Osteocyte (in vitro differentiated cells): ENCODE measurements at regions not wholly inside any gene's neighbourhood (a gene's known extent, or its start where the extent isn't known, plus 50 kb on each side); places are given as distances from the start of the nearest gene placed in this dataset.

Experiments used
- DNase-seq: peaks from one replicate; pipeline ENCODE4 v3.0.0; 2021; ENCODE audit warnings: mixed read lengths; ENCODE audit not compliant: unreplicated experiment; ENCODE audit errors: extremely low spot score
- H3K27ac Mint-ChIP-seq: one replicate; pipeline ENCODE4 v1.8.0; 2021; ENCODE audit warnings: mild to moderate bottlenecking, mixed read lengths; ENCODE audit not compliant: unreplicated experiment
- H3K27me3 Mint-ChIP-seq: one replicate; pipeline ENCODE4 v1.8.0; 2021; ENCODE audit warnings: mixed read lengths; ENCODE audit not compliant: unreplicated experiment
- H3K36me3 Mint-ChIP-seq: one replicate; pipeline ENCODE4 v1.8.0; 2021; ENCODE audit warnings: mixed read lengths; ENCODE audit not compliant: unreplicated experiment
- H3K4me1 Mint-ChIP-seq: one replicate; pipeline ENCODE4 v1.8.0; 2021; ENCODE audit warnings: mixed read lengths; ENCODE audit not compliant: unreplicated experiment
- H3K4me3 Mint-ChIP-seq: one replicate; pipeline ENCODE4 v1.8.0; 2021; ENCODE audit warnings: mild to moderate bottlenecking, moderate library complexity, mixed read lengths; ENCODE audit not compliant: unreplicated experiment
- H3K9me3 Mint-ChIP-seq: one replicate; pipeline ENCODE4 v1.8.0; 2021; ENCODE audit warnings: mixed read lengths; ENCODE audit not compliant: unreplicated experiment
- TF ChIP-seq, protein P1 (sequence below): fragments of 200-600 bp; sonication (generic); IDR thresholded peaks from 2 replicates; pipeline ENCODE4 v1.5.0; 2021; ENCODE audit warnings: antibody characterized with exemption, mild to moderate bottlenecking, moderate library complexity

- H3K4me1 Mint-ChIP-seq, result no peaks in the 10 kb centered on the region
- H3K4me3 Mint-ChIP-seq, result no peak overlapping the region
- H3K36me3 Mint-ChIP-seq, result no peaks in the 10 kb centered on the region
- no peak overlapping the region for H3K27ac Mint-ChIP-seq
- DNase-seq, result no peak
- no peaks in the 10 kb centered on the region for H3K27me3 Mint-ChIP-seq
- H3K9me3 Mint-ChIP-seq, result peaks cover 10% of the 10 kb centered on the region
- TF ChIP-seq, protein P1, sequence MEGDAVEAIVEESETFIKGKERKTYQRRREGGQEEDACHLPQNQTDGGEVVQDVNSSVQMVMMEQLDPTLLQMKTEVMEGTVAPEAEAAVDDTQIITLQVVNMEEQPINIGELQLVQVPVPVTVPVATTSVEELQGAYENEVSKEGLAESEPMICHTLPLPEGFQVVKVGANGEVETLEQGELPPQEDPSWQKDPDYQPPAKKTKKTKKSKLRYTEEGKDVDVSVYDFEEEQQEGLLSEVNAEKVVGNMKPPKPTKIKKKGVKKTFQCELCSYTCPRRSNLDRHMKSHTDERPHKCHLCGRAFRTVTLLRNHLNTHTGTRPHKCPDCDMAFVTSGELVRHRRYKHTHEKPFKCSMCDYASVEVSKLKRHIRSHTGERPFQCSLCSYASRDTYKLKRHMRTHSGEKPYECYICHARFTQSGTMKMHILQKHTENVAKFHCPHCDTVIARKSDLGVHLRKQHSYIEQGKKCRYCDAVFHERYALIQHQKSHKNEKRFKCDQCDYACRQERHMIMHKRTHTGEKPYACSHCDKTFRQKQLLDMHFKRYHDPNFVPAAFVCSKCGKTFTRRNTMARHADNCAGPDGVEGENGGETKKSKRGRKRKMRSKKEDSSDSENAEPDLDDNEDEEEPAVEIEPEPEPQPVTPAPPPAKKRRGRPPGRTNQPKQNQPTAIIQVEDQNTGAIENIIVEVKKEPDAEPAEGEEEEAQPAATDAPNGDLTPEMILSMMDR, result no peak
These were observed 117.5 kb upstream of the MEIS1 start for GRCh38 chr2:66317268-66317890.

- H3K9me3 Mint-ChIP-seq, result peaks cover 14% of the 10 kb centered on the region
- DNase-seq, result no peak
These were observed 128.4 kb upstream of the MEIS1 start for GRCh38 chr2:66306483-66306882.

DNA sequence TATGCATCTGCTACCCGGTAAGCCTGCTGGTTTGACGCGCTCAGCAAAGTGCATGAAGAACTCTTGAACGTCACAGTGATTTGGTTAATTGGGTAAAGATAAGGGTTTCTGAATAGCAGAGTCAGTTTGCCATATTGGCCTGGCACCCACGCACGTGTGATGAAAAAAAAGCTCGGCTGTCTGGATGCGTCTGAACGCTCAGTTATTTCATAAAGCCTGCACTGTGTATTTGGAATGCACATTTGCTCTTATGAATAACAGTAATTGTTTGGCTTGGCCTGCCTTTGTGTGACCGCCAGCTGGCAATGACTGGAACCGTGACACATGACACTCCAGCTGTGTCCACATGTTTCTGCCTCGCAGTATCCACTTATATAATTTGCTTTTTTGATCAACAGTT is 129.2 kb upstream of the MEIS1 start:
- Mint-ChIP-seq H3K27ac (no peak overlapping the region), H3K9me3 (peaks cover 11% of the 10 kb centered on the region), H3K4me3 (no peak overlapping the region), H3K36me3 (no peaks in the 10 kb centered on the region), H3K27me3 (no peaks in the 10 kb centered on the region), H3K4me1 (peaks cover 3% of the 10 kb centered on the region)
- no peak for DNase-seq
- TF ChIP-seq, protein P1, result no peak

More at GRCh38 chr2:66306483-66306882, 128.4 kb upstream of the MEIS1 start:
- no peaks in the 10 kb centered on the region for H3K27me3 Mint-ChIP-seq
- H3K27ac Mint-ChIP-seq, result no peak overlapping the region
- peaks cover 3% of the 10 kb centered on the region for H3K4me1 Mint-ChIP-seq
- no peaks in the 10 kb centered on the region for H3K36me3 Mint-ChIP-seq
- H3K4me3 Mint-ChIP-seq, result no peak overlapping the region
- TF ChIP-seq, protein P1, result no peak

- no peak for DNase-seq
- Mint-ChIP-seq H3K27me3 (no peaks in the 10 kb centered on the region), H3K27ac (no peak overlapping the region), H3K9me3 (peaks cover 11% of the 10 kb centered on the region), H3K4me3 (no peak overlapping the region), H3K4me1 (peaks cover 3% of the 10 kb centered on the region), H3K36me3 (no peaks in the 10 kb centered on the region)
- TF ChIP-seq, protein P1, result no peak
These were observed 131.5 kb upstream of the MEIS1 start for GRCh38 chr2:66303471-66303870.

DNA sequence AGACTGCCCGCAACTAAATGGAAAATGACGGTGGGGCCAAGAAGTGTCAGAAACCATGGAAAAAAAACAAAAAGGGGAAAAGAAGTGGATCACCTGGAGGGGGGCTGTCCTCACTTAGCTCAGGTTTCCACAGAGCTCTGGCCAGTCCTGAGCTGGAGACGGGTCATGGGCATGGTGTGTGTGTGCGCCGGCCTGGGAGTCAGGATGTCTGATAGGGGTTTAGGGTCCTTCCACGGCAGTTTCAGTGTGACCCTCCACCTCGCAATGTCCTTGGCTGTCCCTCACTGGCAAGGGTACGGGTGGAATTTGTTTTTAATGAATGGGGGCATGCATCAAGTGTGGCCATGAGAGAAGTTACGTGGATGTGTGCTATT is 133.2 kb upstream of the MEIS1 start:
- Mint-ChIP-seq H3K4me3 (no peak overlapping the region), H3K27me3 (no peaks in the 10 kb centered on the region), H3K4me1 (peaks cover 3% of the 10 kb centered on the region), H3K36me3 (no peaks in the 10 kb centered on the region), H3K27ac (no peak overlapping the region), H3K9me3 (peaks cover 6% of the 10 kb centered on the region)
- TF ChIP-seq, protein P1, result no peak
- DNase-seq, result no peak
